ENCODE measurements at regions not wholly inside any gene's neighbourhood (a gene's known extent, or its start where the extent isn't known, plus 50 kb on each side); places are given as distances from the start of the nearest gene placed in this dataset.

- H3K4me3 ChIP-seq (ENCODE audit: low read depth, low read length), result no peak overlapping the region
- TF ChIP-seq CTCF (IDR thresholded peaks at IDR 0.05; ENCODE audit: insufficient read depth, low read depth, low read length), result no peak
- DNase-seq (ENCODE audit: low read depth), result no peak
These were observed 239.3 kb upstream of the SEMA6A start for GRCh38 chr5:116813906-116814305.

GRCh38 chr5:116813356-116813755 lies 238.7 kb upstream of the SEMA6A start:
- TF ChIP-seq CTCF (IDR thresholded peaks at IDR 0.05; ENCODE audit: insufficient read depth, low read depth, low read length), result no peak
- H3K4me3 ChIP-seq (ENCODE audit: low read depth, low read length), result no peak overlapping the region
- DNase-seq (ENCODE audit: low read depth), result no peak

- no peak for DNase-seq (ENCODE audit: low read depth)
- no peak overlapping the region for H3K4me3 ChIP-seq (ENCODE audit: low read depth, low read length)
- no peak for TF ChIP-seq CTCF (IDR thresholded peaks at IDR 0.05; ENCODE audit: insufficient read depth, low read depth, low read length)
These were observed 236.3 kb upstream of the SEMA6A start for GRCh38 chr5:116810951-116811350.

- TF ChIP-seq CTCF (IDR thresholded peaks at IDR 0.05; ENCODE audit: insufficient read depth, low read depth, low read length), result no peak
- H3K4me3 ChIP-seq (ENCODE audit: low read depth, low read length), result no peak overlapping the region
- no peak for DNase-seq (ENCODE audit: low read depth)
These were observed 232.2 kb upstream of the SEMA6A start for GRCh38 chr5:116806836-116807235.

- no peak overlapping the region for H3K4me3 ChIP-seq (ENCODE audit: low read depth, low read length)
- TF ChIP-seq CTCF (IDR thresholded peaks at IDR 0.05; ENCODE audit: insufficient read depth, low read depth, low read length), result no peak
- DNase-seq (ENCODE audit: low read depth), result no peak
These were observed 224.8 kb upstream of the SEMA6A start for GRCh38 chr5:116799401-116799800.

- no peak overlapping the region for H3K4me3 ChIP-seq (ENCODE audit: low read depth, low read length)
- no peak for TF ChIP-seq CTCF (IDR thresholded peaks at IDR 0.05; ENCODE audit: insufficient read depth, low read depth, low read length)
- DNase-seq (ENCODE audit: low read depth), result no peak
These were observed 220.6 kb upstream of the SEMA6A start for GRCh38 chr5:116795189-116795588.

- H3K4me3 ChIP-seq (ENCODE audit: low read depth, low read length), result no peak overlapping the region
- TF ChIP-seq CTCF (IDR thresholded peaks at IDR 0.05; ENCODE audit: insufficient read depth, low read depth, low read length), result no peak
- no peak for DNase-seq (ENCODE audit: low read depth)
These were observed 214.9 kb upstream of the SEMA6A start for GRCh38 chr5:116789522-116789921.
